NCI-H146 treated with DMSO at 0.1 percent for 48 hours (cell line): ENCODE measurements at regions not wholly inside any gene's neighbourhood (a gene's known extent, or its start where the extent isn't known, plus 50 kb on each side); places are given as distances from the start of the nearest gene placed in this dataset.

Source experiments
- DNase-seq: peaks from one replicate; lab custom pipeline; 2025; ENCODE audit not compliant: unreplicated experiment; lab: John Stamatoyannopoulos, UW

- no peak for DNase-seq
These were observed 54.8 kb downstream of the RTP5 start for GRCh38 chr2:241924069-241924908.

- DNase-seq = no peak
These were observed 55.4 kb downstream of the RTP5 start for GRCh38 chr2:241924909-241925250.

GRCh38 chr2:241925277-241925676 lies 55.7 kb downstream of the RTP5 start:
- DNase-seq = no peak

- no peak for DNase-seq
These were observed 56.4 kb downstream of the RTP5 start for GRCh38 chr2:241925821-241926441.

GRCh38 chr2:241926541-241927311 lies 57.2 kb downstream of the RTP5 start:
- no peak for DNase-seq

- no peak for DNase-seq
These were observed 60.3 kb downstream of the RTP5 start for GRCh38 chr2:241929551-241930490.

- no peak for DNase-seq
These were observed 61.8 kb downstream of the RTP5 start for GRCh38 chr2:241931084-241931975.

GRCh38 chr2:241931976-241932898 lies 62.7 kb downstream of the RTP5 start:
- DNase-seq = no peak

- DNase-seq = no peak
These were observed 63.3 kb downstream of the RTP5 start for GRCh38 chr2:241932899-241933178.

GRCh38 chr2:241933179-241933911 lies 63.8 kb downstream of the RTP5 start:
- DNase-seq = no peak

GRCh38 chr2:241935314-241935713 lies 65.8 kb downstream of the RTP5 start:
- no peak for DNase-seq

GRCh38 chr2:241935774-241936173 lies 66.2 kb downstream of the RTP5 start:
- DNase-seq = no peak

- DNase-seq = no peak
These were observed 67.1 kb downstream of the RTP5 start for GRCh38 chr2:241936457-241937133.

GRCh38 chr2:241937297-241937696 lies 67.8 kb downstream of the RTP5 start:
- DNase-seq = no peak

GRCh38 chr2:241939541-241939940 lies 70.0 kb downstream of the RTP5 start:
- no peak for DNase-seq

GRCh38 chr2:241940329-241940728 lies 70.8 kb downstream of the RTP5 start:
- DNase-seq = no peak

- DNase-seq = no peak
These were observed 72.3 kb downstream of the RTP5 start for GRCh38 chr2:241941691-241942301.
